ENCODE measurements at regions not wholly inside any gene's neighbourhood (a gene's known extent, or its start where the extent isn't known, plus 50 kb on each side); places are given as distances from the start of the nearest gene placed in this dataset.

- intact Hi-C loops (cut with micrococcal nuclease), result loop anchor here (10.0 kb wide), 1 partner anchor 1586 kb away; no protein-coding TSS in a partner anchor
- ChIA-PET POLR2A (no interaction called here), CTCF (interaction anchor here (0.6 to 0.9 kb wide), 3 partner anchors 125 to 1043 kb away, joined by 3 to 4 read pairs (median 3); no protein-coding TSS in a partner anchor)
- DNase-seq (ENCODE audit: unreplicated experiment), result peak; percentile 10
- Mint-ChIP-seq H3K27ac (ENCODE audit: low read depth, unreplicated experiment) (no peak overlapping the region), H3K27me3 (ENCODE audit: insufficient read depth, unreplicated experiment) (peaks cover 96% of the 10 kb centered on the region), H3K4me1 (ENCODE audit: insufficient read depth, unreplicated experiment) (no peaks in the 10 kb centered on the region), H3K36me3 (ENCODE audit: insufficient read depth, unreplicated experiment) (no peaks in the 10 kb centered on the region), H3K4me3 (ENCODE audit: unreplicated experiment) (no peak overlapping the region), H3K9me3 (ENCODE audit: unreplicated experiment) (no peaks in the 10 kb centered on the region)
- TF ChIP-seq, protein P1, sequence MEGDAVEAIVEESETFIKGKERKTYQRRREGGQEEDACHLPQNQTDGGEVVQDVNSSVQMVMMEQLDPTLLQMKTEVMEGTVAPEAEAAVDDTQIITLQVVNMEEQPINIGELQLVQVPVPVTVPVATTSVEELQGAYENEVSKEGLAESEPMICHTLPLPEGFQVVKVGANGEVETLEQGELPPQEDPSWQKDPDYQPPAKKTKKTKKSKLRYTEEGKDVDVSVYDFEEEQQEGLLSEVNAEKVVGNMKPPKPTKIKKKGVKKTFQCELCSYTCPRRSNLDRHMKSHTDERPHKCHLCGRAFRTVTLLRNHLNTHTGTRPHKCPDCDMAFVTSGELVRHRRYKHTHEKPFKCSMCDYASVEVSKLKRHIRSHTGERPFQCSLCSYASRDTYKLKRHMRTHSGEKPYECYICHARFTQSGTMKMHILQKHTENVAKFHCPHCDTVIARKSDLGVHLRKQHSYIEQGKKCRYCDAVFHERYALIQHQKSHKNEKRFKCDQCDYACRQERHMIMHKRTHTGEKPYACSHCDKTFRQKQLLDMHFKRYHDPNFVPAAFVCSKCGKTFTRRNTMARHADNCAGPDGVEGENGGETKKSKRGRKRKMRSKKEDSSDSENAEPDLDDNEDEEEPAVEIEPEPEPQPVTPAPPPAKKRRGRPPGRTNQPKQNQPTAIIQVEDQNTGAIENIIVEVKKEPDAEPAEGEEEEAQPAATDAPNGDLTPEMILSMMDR (IDR thresholded peaks at IDR 0.05; ENCODE audit: unreplicated experiment), result peak; percentile 11
- BruUV-seq (replicated peaks), result no TSS peak
Measured at GRCh38 chr2:103289105-103289725, 527.4 kb downstream of the TMEM182 start.

- Mint-ChIP-seq H3K27me3 (ENCODE audit: insufficient read depth, unreplicated experiment) (peaks cover 96% of the 10 kb centered on the region), H3K4me3 (ENCODE audit: unreplicated experiment) (no peak overlapping the region), H3K27ac (ENCODE audit: low read depth, unreplicated experiment) (no peak overlapping the region), H3K9me3 (ENCODE audit: unreplicated experiment) (no peaks in the 10 kb centered on the region), H3K36me3 (ENCODE audit: insufficient read depth, unreplicated experiment) (no peaks in the 10 kb centered on the region), H3K4me1 (ENCODE audit: insufficient read depth, unreplicated experiment) (no peaks in the 10 kb centered on the region)
- BruUV-seq (replicated peaks), result no TSS peak
- TF ChIP-seq, protein P1 (IDR thresholded peaks at IDR 0.05; ENCODE audit: unreplicated experiment), result no peak
- ChIA-PET CTCF (no interaction called here), POLR2A (interaction anchor here (0.7 kb wide), 1 partner anchor 38 kb away, joined by 3 read pairs; no protein-coding TSS in a partner anchor)
- DNase-seq (ENCODE audit: unreplicated experiment), result no peak
- intact Hi-C loops (cut with micrococcal nuclease), result no loop called here
Measured at GRCh38 chr2:103292573-103292972, 530.7 kb downstream of the TMEM182 start.

DNA sequence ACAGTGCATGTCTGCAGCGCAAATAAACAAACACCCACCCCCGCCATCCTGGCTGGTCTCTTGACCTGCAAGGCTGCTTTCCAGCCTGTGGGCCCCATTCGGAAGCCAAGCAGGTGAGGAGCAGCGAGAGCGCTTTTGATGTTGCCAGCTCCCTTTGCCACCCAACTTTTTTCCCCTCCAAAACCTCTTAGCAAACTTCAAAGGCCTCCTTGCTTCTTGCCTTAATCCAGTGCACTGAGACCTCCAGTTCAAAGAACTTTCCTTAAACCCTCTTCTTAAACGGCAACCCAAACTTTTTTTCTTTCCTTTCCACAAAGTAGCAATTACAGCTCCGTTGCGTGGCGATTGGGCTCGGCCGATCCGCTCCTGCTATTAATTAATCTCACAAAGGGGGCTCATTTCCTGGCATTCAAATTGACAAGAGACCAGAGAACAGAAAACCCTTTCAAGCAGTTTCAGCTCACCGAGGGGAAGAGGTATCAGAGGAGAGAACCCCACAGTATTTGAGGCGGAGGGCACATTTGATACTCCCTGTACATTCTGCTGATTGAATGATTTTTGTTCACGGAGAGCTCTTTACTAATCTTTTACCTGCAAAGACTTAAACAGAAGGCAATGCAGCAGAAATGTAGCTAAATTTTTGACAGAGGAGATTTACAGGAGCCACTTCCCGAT is 531.4 kb downstream of the TMEM182 start:
- intact Hi-C loops (cut with micrococcal nuclease), result no loop called here
- H3K9me3 Mint-ChIP-seq (ENCODE audit: unreplicated experiment), result no peaks in the 10 kb centered on the region
- H3K36me3 Mint-ChIP-seq (ENCODE audit: insufficient read depth, unreplicated experiment), result no peaks in the 10 kb centered on the region
- H3K27me3 Mint-ChIP-seq (ENCODE audit: insufficient read depth, unreplicated experiment), result peaks cover 96% of the 10 kb centered on the region
- ChIA-PET CTCF (interaction anchor here (0.7 kb wide), 1 partner anchor 1154 kb away, joined by 6 read pairs; no protein-coding TSS in a partner anchor), POLR2A (no interaction called here)
- no peaks in the 10 kb centered on the region for H3K4me1 Mint-ChIP-seq (ENCODE audit: insufficient read depth, unreplicated experiment)
- TF ChIP-seq, protein P1 (IDR thresholded peaks at IDR 0.05; ENCODE audit: unreplicated experiment), result no peak
- DNase-seq (ENCODE audit: unreplicated experiment), result no peak
- no peak overlapping the region for H3K27ac Mint-ChIP-seq (ENCODE audit: low read depth, unreplicated experiment)
- H3K4me3 Mint-ChIP-seq (ENCODE audit: unreplicated experiment), result no peak overlapping the region
- BruUV-seq (replicated peaks), result no TSS peak

- POLR2A ChIA-PET, result no interaction called here
- Mint-ChIP-seq H3K9me3 (ENCODE audit: unreplicated experiment) (no peaks in the 10 kb centered on the region), H3K27ac (ENCODE audit: low read depth, unreplicated experiment) (no peak overlapping the region), H3K4me1 (ENCODE audit: insufficient read depth, unreplicated experiment) (no peaks in the 10 kb centered on the region), H3K4me3 (ENCODE audit: unreplicated experiment) (no peak overlapping the region), H3K27me3 (ENCODE audit: insufficient read depth, unreplicated experiment) (peaks cover 96% of the 10 kb centered on the region), H3K36me3 (ENCODE audit: insufficient read depth, unreplicated experiment) (no peaks in the 10 kb centered on the region)
- TF ChIP-seq, protein P1 (IDR thresholded peaks at IDR 0.05; ENCODE audit: unreplicated experiment), result no peak
- CTCF ChIA-PET, result interaction anchor here (0.7 kb wide), 1 partner anchor 1154 kb away, joined by 6 read pairs; no protein-coding TSS in a partner anchor
- intact Hi-C loops (cut with micrococcal nuclease), result no loop called here
- no peak for DNase-seq (ENCODE audit: unreplicated experiment)
- no TSS peak for BruUV-seq (replicated peaks)
Measured at GRCh38 chr2:103293742-103294077, 531.9 kb downstream of the TMEM182 start.

Measured in MCF 10A (cell line).